PC-9 (cell line): ENCODE measurements at regions not wholly inside any gene's neighbourhood (a gene's known extent, or its start where the extent isn't known, plus 50 kb on each side); places are given as distances from the start of the nearest gene placed in this dataset.

Experiments used
- BruUV-seq: library from RNA; stranded (reverse); fragments of 400-500 nt; replicated peaks from 2 replicates; lab custom pipeline; 2021; lab: Mats Ljungman, UMichigan
- CTCF ChIA-PET: fragments of 300-600 bp; sonication (Branson Sonifier 250); formaldehyde crosslinking; loops from one replicate; lab custom pipeline; 2022; ENCODE audit warnings: antibody characterized with exemption; lab: Charles Lee
- POLR2A ChIA-PET: fragments of 300-600 bp; sonication (Branson Sonifier 250); formaldehyde crosslinking; loops from one replicate; lab custom pipeline; 2022; ENCODE audit warnings: antibody characterized with exemption; ENCODE audit not compliant: unreplicated experiment; lab: Charles Lee
- DNase-seq, 2 experiments: peaks; one replicate each; pipeline versions ENCODE4 v3.0.0 to v3.0.0-alpha.2; 2015 to 2022; ENCODE audit warnings: mixed read lengths in 1 of 2
- H2AFZ ChIP-seq: fragments of 200-600 bp; sonication (generic); 2 replicates; pipeline ENCODE4 v1.8.1; 2017; ENCODE audit warnings: antibody characterized with exemption
- H3F3A ChIP-seq: fragments of 200-600 bp; sonication (generic); 2 replicates; pipeline ENCODE4 v1.8.1; 2017; ENCODE audit warnings: antibody characterized with exemption, mild to moderate bottlenecking, low read depth; ENCODE audit not compliant: insufficient read depth
- H3K27ac ChIP-seq: fragments of 200-600 bp; sonication (generic); 2 replicates; pipeline ENCODE4 v1.6.1; 2016; ENCODE audit warnings: mixed run types
- H3K27me3 ChIP-seq: fragments of 200-600 bp; sonication (generic); 2 replicates; pipeline ENCODE4 v1.6.1; 2016; ENCODE audit warnings: low read depth, mixed run types; ENCODE audit not compliant: insufficient read depth
- H3K36me3 ChIP-seq: fragments of 200-600 bp; sonication (generic); 2 replicates; pipeline ENCODE4 v1.6.1; 2016; ENCODE audit warnings: low read depth, mixed run types
- H3K4me1 ChIP-seq: fragments of 200-600 bp; sonication (generic); replicated peaks from 2 replicates; pipeline ENCODE4 v1.6.1; 2016; ENCODE audit warnings: mixed run types; ENCODE audit not compliant: insufficient read depth
- H3K4me2 ChIP-seq: fragments of 200-600 bp; sonication (generic); 2 replicates; pipeline ENCODE4 v1.6.1; 2017; ENCODE audit warnings: mixed run types
- H3K4me3 ChIP-seq: fragments of 200-600 bp; sonication (generic); 2 replicates; pipeline ENCODE4 v1.6.1; 2016; ENCODE audit warnings: mixed run types
- H3K79me2 ChIP-seq: fragments of 200-600 bp; sonication (generic); 2 replicates; pipeline ENCODE4 v1.6.1; 2017; ENCODE audit warnings: low read depth, mixed run types
- H3K9me2 ChIP-seq: fragments of 200-600 bp; sonication (generic); 2 replicates; pipeline ENCODE4 v1.8.1; 2017; ENCODE audit warnings: mild to moderate bottlenecking; ENCODE audit not compliant: insufficient read depth
- H3K9me3 ChIP-seq: fragments of 200-600 bp; sonication (generic); 2 replicates; pipeline ENCODE4 v1.8.1; 2016; ENCODE audit warnings: low read depth; ENCODE audit not compliant: insufficient read depth
- H4K20me1 ChIP-seq: fragments of 200-600 bp; sonication (generic); 2 replicates; pipeline ENCODE4 v1.8.1; 2017; ENCODE audit not compliant: insufficient read depth
- EZH2 ChIP-seq: fragments of 200-600 bp; sonication (generic); IDR thresholded peaks from 2 replicates; pipeline ENCODE4 v1.8.0; 2017; ENCODE audit warnings: antibody characterized with exemption, low read depth
- intact Hi-C: fragments of 100-400 bp; cut with micrococcal nuclease; formaldehyde crosslinking; loops from one replicate; pipeline ENCODE4 v1.10.0; 2022; ENCODE audit not compliant: unreplicated experiment
- TF ChIP-seq, protein P1 (sequence below): fragments of 200-600 bp; sonication (generic); conservative IDR thresholded peaks from 2 replicates; pipeline ENCODE4 v1.6.1; 2017; ENCODE audit warnings: mixed run types, antibody characterized with exemption, mild to moderate bottlenecking, moderate library complexity

DNA sequence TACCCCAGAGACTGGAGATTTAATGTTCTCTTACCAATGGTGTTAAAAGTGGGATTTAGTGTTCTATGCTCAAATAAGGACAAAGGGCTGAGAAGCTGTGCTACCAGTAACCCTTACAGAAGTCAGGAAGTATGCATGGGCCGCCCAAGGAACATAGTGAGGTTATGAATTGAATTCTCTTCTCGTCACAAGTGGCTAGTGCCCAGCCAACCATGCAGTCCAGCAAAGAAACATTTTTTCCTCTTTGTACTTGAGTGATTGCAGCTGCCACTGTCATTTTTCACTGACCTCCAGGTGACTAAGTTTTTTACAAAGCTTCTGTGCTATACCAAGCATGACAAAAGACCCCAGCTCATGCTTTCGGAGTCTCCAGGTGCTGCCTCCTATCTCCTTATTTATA is 110.6 kb upstream of the DCBLD2 start:
- ChIA-PET CTCF (no interaction called here), POLR2A (no interaction called here)
- no peak overlapping the region for H3K4me3 ChIP-seq
- H3K79me2 ChIP-seq = no peaks in the 10 kb centered on the region
- no peak for DNase-seq
- H3K9me2 ChIP-seq = no peaks in the 10 kb centered on the region
- H4K20me1 ChIP-seq = no peaks in the 10 kb centered on the region
- H3K9me3 ChIP-seq = peaks cover 6% of the 10 kb centered on the region
- no peak for TF ChIP-seq EZH2
- TF ChIP-seq, protein P1, sequence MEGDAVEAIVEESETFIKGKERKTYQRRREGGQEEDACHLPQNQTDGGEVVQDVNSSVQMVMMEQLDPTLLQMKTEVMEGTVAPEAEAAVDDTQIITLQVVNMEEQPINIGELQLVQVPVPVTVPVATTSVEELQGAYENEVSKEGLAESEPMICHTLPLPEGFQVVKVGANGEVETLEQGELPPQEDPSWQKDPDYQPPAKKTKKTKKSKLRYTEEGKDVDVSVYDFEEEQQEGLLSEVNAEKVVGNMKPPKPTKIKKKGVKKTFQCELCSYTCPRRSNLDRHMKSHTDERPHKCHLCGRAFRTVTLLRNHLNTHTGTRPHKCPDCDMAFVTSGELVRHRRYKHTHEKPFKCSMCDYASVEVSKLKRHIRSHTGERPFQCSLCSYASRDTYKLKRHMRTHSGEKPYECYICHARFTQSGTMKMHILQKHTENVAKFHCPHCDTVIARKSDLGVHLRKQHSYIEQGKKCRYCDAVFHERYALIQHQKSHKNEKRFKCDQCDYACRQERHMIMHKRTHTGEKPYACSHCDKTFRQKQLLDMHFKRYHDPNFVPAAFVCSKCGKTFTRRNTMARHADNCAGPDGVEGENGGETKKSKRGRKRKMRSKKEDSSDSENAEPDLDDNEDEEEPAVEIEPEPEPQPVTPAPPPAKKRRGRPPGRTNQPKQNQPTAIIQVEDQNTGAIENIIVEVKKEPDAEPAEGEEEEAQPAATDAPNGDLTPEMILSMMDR = no peak
- no peak overlapping the region for H2AFZ ChIP-seq
- intact Hi-C loops = no loop called here
- no peaks in the 10 kb centered on the region for H3K27me3 ChIP-seq
- H3K4me1 ChIP-seq = peaks cover 19% of the 10 kb centered on the region
- no TSS peak for BruUV-seq
- no peaks in the 10 kb centered on the region for H3K36me3 ChIP-seq
- no peak overlapping the region for H3K4me2 ChIP-seq
- H3F3A ChIP-seq = peaks cover 9% of the 10 kb centered on the region
- no peak overlapping the region for H3K27ac ChIP-seq

- Histone ChIP-seq H2AFZ (no peak overlapping the region), H3K4me1 (peaks cover 19% of the 10 kb centered on the region), H3K9me3 (no peaks in the 10 kb centered on the region; the same call in 1 of the 2 replicates), H4K20me1 (no peaks in the 10 kb centered on the region), H3K36me3 (no peaks in the 10 kb centered on the region), H3K4me3 (no peak overlapping the region), H3K79me2 (no peaks in the 10 kb centered on the region), H3K9me2 (no peaks in the 10 kb centered on the region), H3K27me3 (no peaks in the 10 kb centered on the region), H3K27ac (no peak overlapping the region), H3F3A (peaks cover 9% of the 10 kb centered on the region), H3K4me2 (no peak overlapping the region)
- no TSS peak for BruUV-seq
- DNase-seq = no peak
- ChIA-PET CTCF (interaction anchor here (0.6 kb wide), 1 partner anchor 89 kb away, joined by 3 read pairs; no protein-coding TSS in a partner anchor), POLR2A (no interaction called here)
- TF ChIP-seq, protein P1 = no peak
- TF ChIP-seq EZH2 = no peak
- intact Hi-C loops = no loop called here
Observed at GRCh38 chr3:99009851-99010250, 108.4 kb upstream of the DCBLD2 start.

DNA sequence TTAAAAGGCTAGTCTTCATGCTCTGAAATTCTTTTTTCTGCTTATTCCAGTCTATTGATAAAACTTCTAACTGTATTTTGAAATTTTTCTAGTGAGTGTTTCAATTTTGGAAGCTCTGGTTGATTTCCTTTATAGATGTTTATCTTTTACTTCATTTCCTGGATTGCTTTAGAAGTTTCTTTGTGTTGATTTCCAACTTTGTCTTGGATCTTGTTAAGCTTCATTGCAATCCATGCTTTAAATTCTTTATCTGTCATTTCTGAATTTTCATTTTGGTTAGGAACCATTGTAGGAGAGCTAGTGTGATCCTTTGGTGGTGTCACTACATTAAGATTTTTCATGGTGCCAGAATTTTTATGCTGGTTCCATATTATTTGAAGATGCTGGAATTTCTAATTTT is 105.2 kb upstream of the DCBLD2 start:
- ChIA-PET POLR2A (interaction anchor here (0.7 kb wide), 1 partner anchor 1298 kb away, joined by 3 read pairs; no protein-coding TSS in a partner anchor), CTCF (no interaction called here)
- no peak for TF ChIP-seq EZH2
- TF ChIP-seq, protein P1 = no peak
- Histone ChIP-seq H3K9me3 (no peaks in the 10 kb centered on the region; the same call in 1 of the 2 replicates), H3K9me2 (no peaks in the 10 kb centered on the region), H3K79me2 (no peaks in the 10 kb centered on the region), H2AFZ (no peak overlapping the region), H3K4me2 (no peak overlapping the region), H3K27ac (no peak overlapping the region), H3K36me3 (no peaks in the 10 kb centered on the region), H3F3A (no peaks in the 10 kb centered on the region), H3K4me3 (no peak overlapping the region), H3K4me1 (no peaks in the 10 kb centered on the region), H3K27me3 (no peaks in the 10 kb centered on the region), H4K20me1 (no peaks in the 10 kb centered on the region)
- no TSS peak for BruUV-seq
- intact Hi-C loops = no loop called here
- no peak for DNase-seq
